ENCODE measurements at regions not wholly inside any gene's neighbourhood (a gene's known extent, or its start where the extent isn't known, plus 50 kb on each side); places are given as distances from the start of the nearest gene placed in this dataset.

GRCh38 chr9:126093771-126094170 lies 232.9 kb upstream of the MVB12B start:
- no peak for DNase-seq (ENCODE audit: low spot score)

- DNase-seq (ENCODE audit: low spot score): no peak
Measured at GRCh38 chr9:126095546-126096190, 231.0 kb upstream of the MVB12B start.

DNA sequence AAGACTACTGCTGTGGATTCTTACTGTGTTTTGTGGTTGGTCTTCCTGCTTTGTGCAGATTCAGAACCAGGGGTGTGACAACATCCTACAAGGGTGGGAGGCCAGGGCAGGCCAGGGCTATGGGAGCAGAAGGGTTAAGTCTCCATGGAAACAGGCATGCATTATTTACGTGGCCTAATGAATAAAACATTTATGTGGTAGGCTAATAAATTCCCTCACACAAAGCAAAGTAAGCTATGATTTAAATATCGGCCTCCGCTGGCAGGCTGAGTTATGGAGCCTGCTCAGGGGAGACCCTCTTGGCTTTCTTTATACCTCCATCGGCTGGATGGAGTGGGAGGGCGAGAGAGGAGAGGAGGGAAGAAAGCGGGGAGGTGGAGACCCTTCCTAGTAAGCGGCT lies 230.3 kb upstream of the MVB12B start:
- no peak for DNase-seq (ENCODE audit: low spot score)

DNA sequence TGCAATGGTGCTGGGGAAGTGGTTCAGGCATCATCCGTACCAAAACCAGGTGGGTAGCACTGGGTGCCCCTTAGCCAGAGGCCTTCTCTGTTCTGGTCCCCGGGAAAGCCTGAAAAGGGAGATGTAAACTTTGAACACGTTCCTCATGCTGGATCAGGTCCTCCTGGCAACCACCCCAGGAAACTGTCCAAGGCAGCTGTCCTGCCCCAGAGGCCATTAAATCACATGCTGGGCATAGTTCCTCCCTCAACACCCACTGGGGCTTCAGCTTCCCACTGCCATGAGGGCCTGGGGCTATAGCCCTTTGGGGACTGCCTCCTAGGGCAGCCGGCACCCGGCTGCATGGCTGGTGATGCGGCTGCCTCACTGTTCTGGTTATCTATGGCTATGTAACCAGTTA lies 228.9 kb upstream of the MVB12B start:
- DNase-seq (ENCODE audit: low spot score): no peak

GRCh38 chr9:126106404-126106803 lies 220.2 kb upstream of the MVB12B start:
- no peak for DNase-seq (ENCODE audit: low spot score)

- no peak for DNase-seq (ENCODE audit: low spot score)
Measured at GRCh38 chr9:126107693-126108092, 218.9 kb upstream of the MVB12B start.

DNA sequence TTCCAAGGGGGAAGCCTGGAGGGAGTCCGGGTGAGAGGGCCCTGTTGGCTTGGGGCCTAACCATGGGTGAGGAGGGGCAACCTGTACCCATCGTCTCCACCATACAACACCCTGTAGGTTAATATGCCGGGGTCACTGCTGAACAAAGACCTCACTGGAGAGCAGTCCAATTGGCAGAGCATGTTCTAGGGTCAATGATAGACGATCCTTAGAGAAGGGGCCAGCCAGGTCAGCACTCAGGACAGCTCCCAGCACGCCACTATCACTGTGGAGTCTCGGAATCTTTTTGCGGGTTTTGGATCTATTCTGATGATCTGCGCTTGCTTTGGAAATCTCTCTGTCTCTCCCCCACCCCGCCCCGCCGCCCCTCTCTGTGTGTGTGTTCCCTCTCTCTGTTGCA lies 218.4 kb upstream of the MVB12B start:
- no peak for DNase-seq (ENCODE audit: low spot score)

DNA sequence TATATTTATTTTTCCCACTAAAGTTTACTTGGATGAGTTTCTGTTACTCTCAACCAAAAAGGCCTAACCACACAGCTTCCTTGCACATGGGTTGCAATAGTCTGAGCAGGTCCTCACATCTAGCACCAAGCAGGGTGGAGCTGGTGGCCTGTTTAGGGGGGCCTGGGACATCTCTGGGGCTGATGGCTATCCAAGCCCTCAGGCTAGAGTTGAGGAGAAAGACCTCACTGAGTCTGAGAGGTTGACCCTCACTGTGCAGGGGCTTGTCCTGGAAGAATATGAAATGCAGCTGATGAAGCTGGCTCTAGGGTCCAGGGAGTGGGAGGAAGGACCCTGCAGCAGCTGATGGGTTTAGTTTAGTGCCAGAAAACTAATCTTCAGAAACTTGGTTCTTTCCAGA lies 217.1 kb upstream of the MVB12B start:
- no peak for DNase-seq (ENCODE audit: low spot score)

DNA sequence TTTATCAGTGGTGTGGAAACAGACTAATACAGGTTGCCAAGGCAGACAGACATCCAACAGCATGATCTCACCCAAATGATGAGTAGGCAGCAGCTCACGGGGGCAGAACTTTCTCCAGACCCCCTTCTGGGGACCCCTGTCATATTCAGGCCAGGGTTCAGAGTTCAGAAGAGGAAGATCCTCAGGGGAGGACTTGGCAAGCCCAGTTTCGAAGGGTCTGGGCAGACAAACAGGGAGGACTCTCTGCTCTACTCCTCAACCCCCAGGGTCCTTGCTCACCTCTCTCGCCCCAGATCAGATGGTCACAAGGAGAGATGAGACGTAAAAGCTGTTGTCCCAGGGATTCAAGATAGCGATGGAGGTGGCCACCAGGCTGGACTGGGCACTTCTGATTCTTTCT lies 215.1 kb upstream of the MVB12B start:
- no peak for DNase-seq (ENCODE audit: low spot score)

GRCh38 chr9:126112135-126112720 lies 214.4 kb upstream of the MVB12B start:
- DNase-seq (ENCODE audit: low spot score): no peak

DNA sequence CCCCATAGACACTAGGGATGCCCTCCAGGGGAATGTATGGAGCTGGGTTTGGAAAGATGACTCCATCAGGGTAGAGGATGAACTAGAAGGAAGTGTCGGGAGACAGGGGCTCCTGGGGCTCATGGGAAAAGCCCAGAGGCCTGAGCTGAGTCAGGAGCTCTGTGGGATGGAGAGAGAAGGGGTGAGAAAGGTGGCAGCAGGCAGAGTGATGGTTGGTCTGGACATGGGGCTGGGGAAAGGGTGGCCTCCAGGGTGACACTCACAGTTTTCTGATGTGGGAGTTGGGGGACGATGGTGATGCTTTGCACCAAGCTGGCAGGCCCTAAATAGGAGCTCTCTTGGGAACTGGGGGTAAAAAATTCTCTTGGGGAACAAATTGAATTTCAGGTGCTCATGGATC lies 213.5 kb upstream of the MVB12B start:
- DNase-seq (ENCODE audit: low spot score): no peak

DNA sequence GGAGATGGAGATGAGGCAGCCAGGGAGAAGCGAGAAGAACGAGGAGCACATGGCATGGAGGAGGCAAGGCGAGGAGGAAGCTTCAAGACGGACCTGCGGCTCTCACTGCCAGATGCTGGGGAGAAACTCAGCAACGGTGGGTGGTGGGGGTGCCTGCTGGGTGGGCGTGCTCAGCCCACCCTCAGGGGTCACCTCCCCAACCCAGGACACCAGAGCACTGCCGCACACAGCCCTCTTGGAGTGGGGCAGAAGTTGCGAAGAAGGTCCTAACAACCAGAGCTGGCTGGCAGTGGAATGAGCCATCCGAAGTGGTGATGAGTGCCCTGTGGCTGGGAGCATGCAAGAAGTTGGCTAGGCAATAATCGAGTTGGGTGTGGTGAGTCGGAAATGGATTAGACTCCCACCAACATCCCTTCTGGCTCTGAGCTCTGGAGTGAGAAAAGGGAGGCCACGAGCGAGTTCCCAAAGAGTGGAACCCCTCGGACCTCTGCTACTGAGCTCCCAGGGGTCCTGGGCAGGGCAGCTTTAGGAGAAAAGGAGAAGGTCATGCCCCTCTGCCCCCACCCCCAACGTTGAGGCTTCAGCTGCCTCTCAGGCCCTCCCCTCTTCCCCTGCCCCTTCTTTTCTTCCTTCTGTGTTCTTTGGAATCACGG lies 212.7 kb upstream of the MVB12B start:
- no peak for DNase-seq (ENCODE audit: low spot score)

- no peak for DNase-seq (ENCODE audit: low spot score)
Measured at GRCh38 chr9:126114409-126114760, 212.2 kb upstream of the MVB12B start.

DNA sequence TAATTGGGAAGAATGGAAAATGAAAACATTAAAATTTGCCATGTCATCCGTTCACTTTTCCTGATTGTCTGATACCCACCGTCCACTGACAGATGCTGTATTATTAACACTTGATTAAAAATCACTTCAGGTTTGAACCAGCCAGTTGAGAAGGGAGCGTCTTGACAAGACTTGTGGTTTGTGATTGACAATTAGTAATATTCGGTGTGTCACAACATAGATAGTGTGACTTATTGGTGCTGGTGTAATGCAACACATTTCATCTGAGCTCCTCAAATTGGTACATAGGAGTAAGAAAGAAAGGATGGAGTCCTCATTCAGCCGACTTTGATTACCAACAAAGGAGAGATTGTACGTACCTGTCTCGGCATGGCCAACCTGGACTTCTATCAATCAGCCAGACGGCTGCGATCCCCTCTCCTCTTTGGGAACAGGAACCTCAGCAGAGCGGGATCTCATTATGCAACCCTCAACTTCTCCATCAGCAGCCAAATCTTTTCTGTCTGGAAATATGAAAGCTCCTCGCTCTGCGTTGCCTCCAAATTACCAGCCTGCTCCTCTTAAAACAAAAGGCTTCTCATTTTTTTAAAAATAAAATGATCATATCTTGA lies 211.7 kb upstream of the MVB12B start:
- no peak for DNase-seq (ENCODE audit: low spot score)

DNA sequence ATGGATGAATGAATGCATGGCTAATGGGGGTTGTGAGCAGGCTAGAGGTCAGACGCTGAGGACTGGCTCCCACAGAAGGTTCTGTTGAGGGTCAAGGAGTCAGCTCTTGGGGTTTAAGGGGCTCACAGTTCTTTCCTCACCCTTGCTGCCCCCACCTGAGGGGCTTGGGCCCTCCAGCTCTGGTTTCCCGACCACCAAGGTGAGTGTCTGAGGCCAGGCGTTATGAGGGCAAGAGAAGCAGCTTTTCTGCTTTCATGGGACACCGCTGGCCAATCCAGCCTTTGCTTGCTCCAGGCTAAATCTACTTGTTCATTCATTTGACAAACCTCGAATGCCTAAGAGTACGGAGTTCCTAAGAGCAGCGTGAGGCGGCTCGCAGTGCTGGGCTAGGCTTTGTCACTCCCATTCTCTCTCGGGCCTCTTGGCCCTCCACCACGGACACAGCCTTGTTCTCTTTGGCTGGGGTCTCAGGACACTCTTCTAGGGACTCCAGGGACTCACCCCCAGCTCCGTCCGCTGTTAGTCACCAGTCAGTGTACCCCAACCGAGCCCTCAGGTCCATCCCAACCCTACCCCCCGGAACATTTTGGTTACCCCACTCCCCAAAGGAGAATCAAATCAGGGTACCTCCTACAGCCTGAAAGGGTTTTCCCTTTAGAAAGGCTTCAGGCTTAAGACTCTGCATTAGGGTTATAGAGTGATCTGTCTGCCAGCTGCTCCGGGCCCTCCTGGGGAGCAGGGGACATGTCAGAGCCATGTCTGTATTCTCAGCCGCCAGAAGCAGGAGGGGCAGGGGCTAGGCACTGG lies 210.1 kb upstream of the MVB12B start:
- no peak for DNase-seq (ENCODE audit: low spot score)

DNA sequence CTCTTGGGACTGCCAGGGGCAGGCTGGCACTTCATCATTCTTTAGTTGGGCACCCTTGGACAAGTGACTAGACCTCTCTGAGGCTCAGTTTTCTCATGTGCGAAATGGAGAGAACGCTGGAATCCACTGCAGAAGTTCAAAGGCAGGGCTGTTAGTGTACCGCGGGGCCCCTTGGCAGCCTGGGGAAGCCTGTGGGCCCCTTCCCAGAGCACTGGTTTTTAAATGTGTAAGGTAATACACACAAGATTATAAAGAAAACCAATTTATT lies 209.5 kb upstream of the MVB12B start:
- DNase-seq (ENCODE audit: low spot score): no peak

GRCh38 chr9:126117631-126118030 lies 209.0 kb upstream of the MVB12B start:
- no peak for DNase-seq (ENCODE audit: low spot score)

- no peak for DNase-seq (ENCODE audit: low spot score)
Measured at GRCh38 chr9:126119731-126120130, 206.9 kb upstream of the MVB12B start.

DNA sequence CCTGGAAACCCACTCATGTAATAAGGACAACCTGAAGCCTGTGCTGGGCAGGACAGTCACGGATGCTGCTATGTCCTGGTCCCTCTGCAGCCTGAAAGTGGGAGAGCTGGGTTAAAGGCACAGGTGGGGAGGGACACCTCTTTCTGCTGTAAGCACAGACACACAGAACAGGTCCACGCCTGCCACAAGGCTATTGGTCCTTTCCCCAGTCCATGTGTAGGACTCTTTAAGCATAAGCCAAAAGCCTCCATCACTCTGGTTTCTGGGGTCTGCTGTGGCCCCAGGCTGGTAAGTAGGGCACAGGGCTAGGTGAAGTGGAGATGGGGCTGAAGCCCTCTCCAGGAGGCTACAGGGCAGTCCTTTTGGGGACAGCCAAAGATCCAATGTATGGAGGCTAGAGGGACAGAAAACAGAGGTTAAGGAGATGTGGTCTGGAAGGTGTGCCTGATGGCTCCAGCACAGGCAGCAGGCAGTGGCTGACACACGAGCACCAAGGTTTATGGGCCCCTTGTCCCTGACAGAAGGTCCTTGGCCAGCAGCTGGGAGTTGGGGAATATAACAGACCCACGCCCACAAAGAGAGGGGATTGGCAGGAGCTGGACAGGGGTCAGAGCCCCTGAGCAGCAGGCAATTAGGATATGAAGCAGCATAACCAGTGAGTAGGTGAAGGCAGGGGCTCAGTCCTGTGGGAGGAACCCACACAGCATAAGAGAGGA lies 203.6 kb upstream of the MVB12B start:
- no peak for DNase-seq (ENCODE audit: low spot score)

- no peak for DNase-seq (ENCODE audit: low spot score)
Measured at GRCh38 chr9:126123927-126124326, 202.7 kb upstream of the MVB12B start.

GRCh38 chr9:126125177-126125576 lies 201.5 kb upstream of the MVB12B start:
- no peak for DNase-seq (ENCODE audit: low spot score)

- no peak for DNase-seq (ENCODE audit: low spot score)
Measured at GRCh38 chr9:126125577-126125976, 201.1 kb upstream of the MVB12B start.
